Hepatocyte (in vitro differentiated cells): ENCODE measurements at regions not wholly inside any gene's neighbourhood (a gene's known extent, or its start where the extent isn't known, plus 50 kb on each side); places are given as distances from the start of the nearest gene placed in this dataset.

ENCODE experiments used
- DNase-seq: peaks from one replicate; pipeline ENCODE4 v3.0.0-alpha.2; 2016; ENCODE audit warnings: low spot score
- H2AFZ ChIP-seq: fragments of 200-600 bp; sonication (generic); 2 replicates; pipeline ENCODE4 v1.6.0; 2016; ENCODE audit warnings: antibody characterized with exemption, mild to moderate bottlenecking
- H3K27ac ChIP-seq: fragments of 200-600 bp; sonication (generic); 2 replicates; pipeline ENCODE4 v1.5.1; 2016; ENCODE audit warnings: mild to moderate bottlenecking
- H3K27me3 ChIP-seq: fragments of 200-600 bp; sonication (generic); 2 replicates; pipeline ENCODE4 v1.6.1; 2016
- H3K36me3 ChIP-seq: fragments of 200-600 bp; sonication (generic); replicated peaks from 2 replicates; pipeline ENCODE4 v1.5.1; 2016; ENCODE audit warnings: low read depth; ENCODE audit not compliant: insufficient read depth
- H3K4me1 ChIP-seq: fragments of 200-600 bp; sonication (generic); 2 replicates; pipeline ENCODE4 v1.5.1; 2016; ENCODE audit warnings: mild to moderate bottlenecking, moderate library complexity; ENCODE audit not compliant: insufficient read depth
- H3K4me2 ChIP-seq: fragments of 200-600 bp; sonication (generic); 2 replicates; pipeline ENCODE4 v1.6.0; 2016
- H3K4me3 ChIP-seq: fragments of 200-600 bp; sonication (generic); 2 replicates; pipeline ENCODE4 v1.5.1; 2016; ENCODE audit warnings: mild to moderate bottlenecking
- H3K79me2 ChIP-seq: fragments of 200-600 bp; sonication (generic); 2 replicates; pipeline ENCODE4 v1.6.0; 2017; ENCODE audit warnings: mild to moderate bottlenecking
- H3K9me2 ChIP-seq: fragments of 200-600 bp; sonication (generic); replicated peaks from 2 replicates; pipeline ENCODE4 v1.6.0; 2017; ENCODE audit warnings: mild to moderate bottlenecking; ENCODE audit not compliant: insufficient read depth
- H3K9me3 ChIP-seq: fragments of 200-600 bp; sonication (generic); 2 replicates; pipeline ENCODE4 v1.5.1; 2016; ENCODE audit warnings: low read depth, mild to moderate bottlenecking
- H4K20me1 ChIP-seq: fragments of 200-600 bp; sonication (generic); 2 replicates; pipeline ENCODE4 v1.6.0; 2016; ENCODE audit warnings: mild to moderate bottlenecking; ENCODE audit not compliant: insufficient read depth, poor library complexity, severe bottlenecking
- CTCF ChIP-seq: fragments of 200-600 bp; sonication (generic); IDR thresholded peaks from 2 replicates; pipeline ENCODE4 v1.5.1; 2016; ENCODE audit warnings: antibody characterized with exemption, mild to moderate bottlenecking; ENCODE audit not compliant: poor library complexity
- EZH2 ChIP-seq: fragments of 200-600 bp; sonication (generic); IDR thresholded peaks from 2 replicates; pipeline ENCODE4 v1.6.1; 2016; ENCODE audit warnings: antibody characterized with exemption, mild to moderate bottlenecking, borderline replicate concordance
- EZH2phosphoT487 ChIP-seq: fragments of 200-600 bp; sonication (generic); IDR thresholded peaks from one replicate; pipeline ENCODE4 v1.6.1; 2018; ENCODE audit warnings: antibody characterized with exemption, mild to moderate bottlenecking, low read depth, moderate library complexity; ENCODE audit not compliant: unreplicated experiment, severe bottlenecking
- WGBS: methylation state at CpG from one replicate; pipeline ENCODE4 v1.1.6; 2016; ENCODE audit warnings: low lambda C conversion rate; ENCODE audit errors: missing lambda C conversion rate; 5-methylcytosine and 5-hydroxymethylcytosine counted together

- no peaks in the 10 kb centered on the region for H3K36me3 ChIP-seq
- DNase-seq, result no peak
- H3K9me2 ChIP-seq, result no peaks in the 10 kb centered on the region
- H3K79me2 ChIP-seq, result no peaks in the 10 kb centered on the region
- H4K20me1 ChIP-seq, result no peaks in the 10 kb centered on the region
- H3K27me3 ChIP-seq, result no peaks in the 10 kb centered on the region
- WGBS, result 83% methylated on average over 4 of the region's 4 CpGs
- no peaks in the 10 kb centered on the region for H3K4me1 ChIP-seq
- TF ChIP-seq EZH2phosphoT487 (no peak), CTCF (no peak), EZH2 (no peak)
- no peak overlapping the region for H3K4me3 ChIP-seq
- no peak overlapping the region for H3K27ac ChIP-seq
- no peak overlapping the region for H3K4me2 ChIP-seq
- no peaks in the 10 kb centered on the region for H3K9me3 ChIP-seq
- H2AFZ ChIP-seq, result no peak overlapping the region
Measured at GRCh38 chr12:125564753-125565152, 499.5 kb downstream of the AACS start.

- Histone ChIP-seq H3K4me2 (no peak overlapping the region), H3K27ac (no peak overlapping the region), H3K4me3 (no peak overlapping the region)
Measured at GRCh38 chr12:125567581-125567980, 502.3 kb downstream of the AACS start.

GRCh38 chr12:125568306-125568705, 503.1 kb downstream of the AACS start:
- H3K9me3 ChIP-seq, result no peaks in the 10 kb centered on the region
- H3K79me2 ChIP-seq, result no peaks in the 10 kb centered on the region
- no peaks in the 10 kb centered on the region for H4K20me1 ChIP-seq
- TF ChIP-seq EZH2phosphoT487 (no peak), EZH2 (no peak), CTCF (no peak)
- no peak overlapping the region for H2AFZ ChIP-seq
- no peak for DNase-seq
- no peaks in the 10 kb centered on the region for H3K27me3 ChIP-seq
- no peak overlapping the region for H3K4me2 ChIP-seq
- H3K4me3 ChIP-seq, result no peak overlapping the region
- no peak overlapping the region for H3K27ac ChIP-seq
- H3K9me2 ChIP-seq, result no peaks in the 10 kb centered on the region
- H3K4me1 ChIP-seq, result no peaks in the 10 kb centered on the region
- 44% methylated on average over 4 of the region's 4 CpGs for WGBS
- H3K36me3 ChIP-seq, result no peaks in the 10 kb centered on the region

More at GRCh38 chr12:125567581-125567980, 502.3 kb downstream of the AACS start:
- Histone ChIP-seq H4K20me1 (no peaks in the 10 kb centered on the region), H3K27me3 (no peaks in the 10 kb centered on the region), H3K4me1 (no peaks in the 10 kb centered on the region), H3K9me2 (no peaks in the 10 kb centered on the region), H3K79me2 (no peaks in the 10 kb centered on the region), H3K36me3 (no peaks in the 10 kb centered on the region), H3K9me3 (no peaks in the 10 kb centered on the region), H2AFZ (no peak overlapping the region)
- no peak for DNase-seq
- 89% methylated on average over 6 of the region's 6 CpGs for WGBS
- TF ChIP-seq EZH2phosphoT487 (no peak), CTCF (no peak), EZH2 (no peak)

- Histone ChIP-seq H2AFZ (no peak overlapping the region), H3K9me2 (no peaks in the 10 kb centered on the region), H4K20me1 (no peaks in the 10 kb centered on the region), H3K27ac (no peak overlapping the region), H3K9me3 (no peaks in the 10 kb centered on the region), H3K4me1 (no peaks in the 10 kb centered on the region), H3K4me2 (no peak overlapping the region), H3K79me2 (no peaks in the 10 kb centered on the region), H3K27me3 (no peaks in the 10 kb centered on the region), H3K4me3 (no peak overlapping the region), H3K36me3 (no peaks in the 10 kb centered on the region)
- 84% methylated on average over 1 of the region's 1 CpG for WGBS
- TF ChIP-seq EZH2, result no peak
- TF ChIP-seq CTCF, result no peak
- TF ChIP-seq EZH2phosphoT487, result no peak
- no peak for DNase-seq
Measured at GRCh38 chr12:125573271-125573670, 508.0 kb downstream of the AACS start.
